Esophagus squamous epithelium (tissue), 5 donors: ENCODE measurements at regions not wholly inside any gene's neighbourhood (a gene's known extent, or its start where the extent isn't known, plus 50 kb on each side); places are given as distances from the start of the nearest gene placed in this dataset.

ENCODE experiments used
- DNase-seq: peaks from one replicate; lab custom pipeline; 2025; lab: John Stamatoyannopoulos, UW
- H3K27ac ChIP-seq, 4 donors: fragments of 200-600 bp; sonication (generic); one replicate each; pipeline ENCODE4 v1.5.1; 2016 to 2019; ENCODE audit warnings: mild to moderate bottlenecking in 1 of 4
- H3K27me3 ChIP-seq, 4 donors: fragments of 200-600 bp; sonication (generic); 1 replicate in 3 of 4; 2 replicates in 1 of 4; pipeline versions ENCODE4 v1.5.1 to v1.6.0; 2017 to 2021; ENCODE audit warnings: antibody characterized with exemption in 1 of 4
- H3K36me3 ChIP-seq, 3 donors: fragments of 200-600 bp; sonication (generic); one replicate each; pipeline ENCODE4 v1.5.1; 2016 to 2019
- H3K4me1 ChIP-seq, 3 donors: fragments of 200-600 bp; sonication (generic); one replicate each; pipeline ENCODE4 v1.5.1; 2017 to 2019
- H3K4me3 ChIP-seq, 4 donors: fragments of 200-600 bp; sonication (generic); 1 replicate in 3 of 4; 2 replicates in 1 of 4; pipeline ENCODE4 v1.5.1; 2016 to 2019; ENCODE audit warnings: mild to moderate bottlenecking in 2 of 4, moderate library complexity in 1 of 4
- H3K9me3 ChIP-seq, 3 donors: fragments of 200-600 bp; sonication (generic); one replicate each; pipeline ENCODE4 v1.5.1; 2016 to 2019
- CTCF ChIP-seq, 6 experiments: fragments of 450-650 bp in 4 of 6; fragments of 200-600 bp in 2 of 6; sonication (generic) in 2 of 6; IDR thresholded peaks; one replicate each; pipeline ENCODE4 v1.5.1; 2016 to 2019; ENCODE audit warnings: antibody characterized with exemption in 6 of 6, mild to moderate bottlenecking in 4 of 6, moderate library complexity in 4 of 6
- POLR2A ChIP-seq, 4 donors: fragments of 450-650 bp; IDR thresholded peaks; one replicate each; pipeline ENCODE4 v1.6.1; 2017; ENCODE audit warnings: antibody characterized with exemption in 4 of 4, mild to moderate bottlenecking in 4 of 4, moderate library complexity in 3 of 4
- WGBS, 2 donors: methylation state at CpG; one replicate each; pipeline ENCODE4 v1.1.5; 2018; 5-methylcytosine and 5-hydroxymethylcytosine counted together
- intact Hi-C: fragments of 100-400 bp; cut with DNase I; formaldehyde crosslinking; loops from one replicate; pipeline ENCODE4 v1.15.0; 2022
- donor health status: DM: yes; HTN: yes; CAD: no.

GRCh38 chr12:114174326-114174725 is 208.2 kb upstream of the RBM19 start:
- Histone ChIP-seq H3K27ac (no peak overlapping the region), H3K27me3 (no peaks in the 10 kb centered on the region), H3K4me1 (no peaks in the 10 kb centered on the region), H3K9me3 (no peaks in the 10 kb centered on the region), H3K4me3 (no peak overlapping the region), H3K36me3 (no peaks in the 10 kb centered on the region)
- 71% methylated on average over 1 of the region's 1 CpG; no CpG with 5 or more reads in 1 of the 2 donors for WGBS, 2 donors
- intact Hi-C loops = no loop called here
- DNase-seq = no peak
- TF ChIP-seq POLR2A (IDR thresholded peaks at IDR 0.05) (no peak), CTCF (IDR thresholded peaks at IDR 0.05) (no peak)

GRCh38 chr12:114172135-114172534 is 206.0 kb upstream of the RBM19 start:
- Histone ChIP-seq H3K27me3 (no peaks in the 10 kb centered on the region), H3K4me3 (no peak overlapping the region), H3K27ac (no peak overlapping the region), H3K9me3 (no peaks in the 10 kb centered on the region), H3K36me3 (no peaks in the 10 kb centered on the region), H3K4me1 (no peaks in the 10 kb centered on the region)
- TF ChIP-seq POLR2A (IDR thresholded peaks at IDR 0.05) = no peak
- no peak for TF ChIP-seq CTCF (IDR thresholded peaks at IDR 0.05)
- 74 to 92% methylated on average over 4 of the region's 4 CpGs for WGBS, 2 donors
- DNase-seq = no peak
- intact Hi-C loops = no loop called here

GRCh38 chr12:114168061-114168460 is 201.9 kb upstream of the RBM19 start:
- WGBS, 2 donors = 47 to 58% methylated on average over 2 of the region's 2 CpGs
- Histone ChIP-seq H3K9me3 (no peaks in the 10 kb centered on the region), H3K27ac (no peak overlapping the region), H3K27me3 (no peaks in the 10 kb centered on the region), H3K4me3 (no peak overlapping the region), H3K36me3 (no peaks in the 10 kb centered on the region), H3K4me1 (no peaks in the 10 kb centered on the region)
- no peak for DNase-seq
- intact Hi-C loops = no loop called here
- TF ChIP-seq CTCF (IDR thresholded peaks at IDR 0.05) = no peak
- TF ChIP-seq POLR2A (IDR thresholded peaks at IDR 0.05) = no peak

- Histone ChIP-seq H3K9me3 (no peaks in the 10 kb centered on the region), H3K27me3 (no peaks in the 10 kb centered on the region), H3K27ac (no peak overlapping the region), H3K36me3 (no peaks in the 10 kb centered on the region), H3K4me1 (no peaks in the 10 kb centered on the region), H3K4me3 (no peak overlapping the region)
- DNase-seq = no peak
- intact Hi-C loops = no loop called here
- TF ChIP-seq POLR2A (IDR thresholded peaks at IDR 0.05) (no peak), CTCF (IDR thresholded peaks at IDR 0.05) (no peak)
- WGBS, 2 donors = 77% methylated on average over 1 of the region's 1 CpG; no CpG with 5 or more reads in 1 of the 2 donors
Measured at GRCh38 chr12:114167431-114167830, 201.3 kb upstream of the RBM19 start.

- H3K9me3 ChIP-seq = no peaks in the 10 kb centered on the region
- no peaks in the 10 kb centered on the region for H3K4me1 ChIP-seq
- H3K36me3 ChIP-seq = no peaks in the 10 kb centered on the region
- no peak overlapping the region for H3K4me3 ChIP-seq
- no peaks in the 10 kb centered on the region for H3K27me3 ChIP-seq
- intact Hi-C loops = no loop called here
- WGBS, 2 donors = 14 to 20% methylated on average over 2 to 7 of the region's 7 CpGs
- TF ChIP-seq CTCF (IDR thresholded peaks at IDR 0.05) = peak in 5 of 6 experiments; percentile 8 to 33 (median 21)
- TF ChIP-seq POLR2A (IDR thresholded peaks at IDR 0.05) = no peak
- no peak overlapping the region for H3K27ac ChIP-seq
- no peak for DNase-seq
Measured at GRCh38 chr12:114166362-114166761, 200.2 kb upstream of the RBM19 start.
